GM21737 (cell line): ENCODE measurements at regions not wholly inside any gene's neighbourhood (a gene's known extent, or its start where the extent isn't known, plus 50 kb on each side); places are given as distances from the start of the nearest gene placed in this dataset.

Experiments used
- ATAC-seq: cut with Tn5 transposase; IDR thresholded peaks from one replicate; pipeline ENCODE4 v1.9.1; 2021; ENCODE audit warnings: mild to moderate bottlenecking, moderate library complexity; ENCODE audit not compliant: unreplicated experiment

GRCh38 chr2:133717497-133717896, 149.2 kb upstream of the NCKAP5 start:
- ATAC-seq, result no peak

GRCh38 chr2:133718688-133719201, 150.5 kb upstream of the NCKAP5 start:
- ATAC-seq, result no peak

- no peak for ATAC-seq
Measured at GRCh38 chr2:133720429-133720828, 152.2 kb upstream of the NCKAP5 start.

- ATAC-seq, result no peak
Measured at GRCh38 chr2:133721118-133721517, 152.9 kb upstream of the NCKAP5 start.

- no peak for ATAC-seq
Measured at GRCh38 chr2:133723133-133723532, 154.9 kb upstream of the NCKAP5 start.

- no peak for ATAC-seq
Measured at GRCh38 chr2:133726973-133727372, 158.7 kb upstream of the NCKAP5 start.

- no peak for ATAC-seq
Measured at GRCh38 chr2:133732059-133732458, 163.8 kb upstream of the NCKAP5 start.

GRCh38 chr2:133732982-133733900, 165.0 kb upstream of the NCKAP5 start:
- ATAC-seq, result no peak

GRCh38 chr2:133733901-133734255, 165.6 kb upstream of the NCKAP5 start:
- ATAC-seq, result no peak

GRCh38 chr2:133734716-133735495, 166.6 kb upstream of the NCKAP5 start:
- ATAC-seq, result no peak

GRCh38 chr2:133736674-133737073, 168.4 kb upstream of the NCKAP5 start:
- no peak for ATAC-seq

- no peak for ATAC-seq
Measured at GRCh38 chr2:133737242-133737993, 169.2 kb upstream of the NCKAP5 start.

- ATAC-seq, result no peak
Measured at GRCh38 chr2:133739039-133739438, 170.8 kb upstream of the NCKAP5 start.

GRCh38 chr2:133740500-133740899, 172.2 kb upstream of the NCKAP5 start:
- ATAC-seq, result no peak

- ATAC-seq, result no peak
Measured at GRCh38 chr2:133748007-133748700, 179.9 kb upstream of the NCKAP5 start.

- ATAC-seq, result no peak
Measured at GRCh38 chr2:133753665-133754064, 185.4 kb upstream of the NCKAP5 start.

- no peak for ATAC-seq
Measured at GRCh38 chr2:133755480-133756300, 187.4 kb upstream of the NCKAP5 start.

GRCh38 chr2:133756833-133757232, 188.6 kb upstream of the NCKAP5 start:
- ATAC-seq, result no peak

- ATAC-seq, result no peak
Measured at GRCh38 chr2:133760376-133760775, 192.1 kb upstream of the NCKAP5 start.

GRCh38 chr2:133765658-133766057, 197.4 kb upstream of the NCKAP5 start:
- no peak for ATAC-seq
